ENCODE measurements at regions not wholly inside any gene's neighbourhood (a gene's known extent, or its start where the extent isn't known, plus 50 kb on each side); places are given as distances from the start of the nearest gene placed in this dataset.

DNA sequence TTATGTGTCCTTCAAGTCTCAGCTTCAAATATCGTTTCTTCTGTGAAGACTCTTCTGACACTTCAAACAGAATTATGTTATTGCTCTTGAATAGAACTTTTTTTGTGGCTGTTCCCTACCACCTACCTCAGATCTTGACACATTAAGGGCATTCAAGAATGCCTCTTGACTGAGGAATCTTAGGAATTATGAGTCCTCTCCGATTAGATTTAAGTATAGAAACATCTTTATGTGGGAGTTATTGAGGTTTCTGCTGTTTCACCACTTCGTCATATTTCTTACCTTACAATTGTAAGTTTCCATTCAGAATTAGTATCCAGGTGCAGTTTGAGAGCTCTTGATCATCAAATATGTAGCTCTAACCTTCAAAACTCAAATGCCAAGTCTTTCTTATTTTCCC, 324.2 kb upstream of the NUDT12 start:
- TF ChIP-seq TOX (CRISPR knock-in tag; IDR thresholded peaks at IDR 0.05; ENCODE audit: borderline replicate concordance) (no peak), ARNTL (CRISPR knock-in tag; IDR thresholded peaks at IDR 0.05; ENCODE audit: borderline replicate concordance, low read depth) (no peak), RARB (CRISPR knock-in tag; IDR thresholded peaks at IDR 0.05) (no peak), ZFP30 (CRISPR knock-in tag; IDR thresholded peaks at IDR 0.05) (no peak), ISL1 (CRISPR knock-in tag; IDR thresholded peaks at IDR 0.05) (no peak), ZC3H10 (CRISPR knock-in tag; IDR thresholded peaks at IDR 0.05) (no peak), ESRRG (CRISPR knock-in tag; IDR thresholded peaks at IDR 0.05) (no peak), SNAI2 (CRISPR knock-in tag; IDR thresholded peaks at IDR 0.05) (no peak)
